ENCODE measurements at regions not wholly inside any gene's neighbourhood (a gene's known extent, or its start where the extent isn't known, plus 50 kb on each side); places are given as distances from the start of the nearest gene placed in this dataset.

- ATAC-seq (no peak), DNase-seq (no peak)
- Histone ChIP-seq H3K27ac (no peak overlapping the region), H3K4me1 (no peaks in the 10 kb centered on the region), H3K9me3 (no peaks in the 10 kb centered on the region), H3K4me3 (no peak overlapping the region), H3K27me3 (no peaks in the 10 kb centered on the region), H3K36me3 (no peaks in the 10 kb centered on the region)
- intact Hi-C loops (cut with DNase I): no loop called here
- 36% methylated on average over 2 of the region's 2 CpGs for WGBS (ENCODE audit: insufficient coverage, low coverage, low lambda C conversion rate, missing lambda C conversion rate)
- TF ChIP-seq CTCF (IDR thresholded peaks at IDR 0.05): no peak
- no peak for TF ChIP-seq POLR2A (IDR thresholded peaks at IDR 0.05)
Observed at GRCh38 chr3:90026406-90026805, 919.0 kb downstream of the EPHA3 start.

- ATAC-seq (no peak), DNase-seq (no peak)
- H3K9me3 ChIP-seq: no peaks in the 10 kb centered on the region
- no peaks in the 10 kb centered on the region for H3K27me3 ChIP-seq
- intact Hi-C loops (cut with DNase I): no loop called here
- no peak for TF ChIP-seq CTCF (IDR thresholded peaks at IDR 0.05)
- H3K4me1 ChIP-seq: no peaks in the 10 kb centered on the region
- H3K36me3 ChIP-seq: no peaks in the 10 kb centered on the region
- no peak overlapping the region for H3K27ac ChIP-seq
- H3K4me3 ChIP-seq: no peak overlapping the region
Observed at GRCh38 chr3:90031121-90031520, 923.7 kb downstream of the EPHA3 start.

GRCh38 chr3:90032980-90033641 lies 925.7 kb downstream of the EPHA3 start:
- H3K27ac ChIP-seq: no peak overlapping the region
- intact Hi-C loops (cut with DNase I): no loop called here
- TF ChIP-seq CTCF (IDR thresholded peaks at IDR 0.05): no peak
- no peak for TF ChIP-seq POLR2A (IDR thresholded peaks at IDR 0.05)
- H3K4me3 ChIP-seq: no peak overlapping the region
- ATAC-seq (no peak), DNase-seq (no peak)
- 42% methylated on average over 6 of the region's 6 CpGs for WGBS (ENCODE audit: insufficient coverage, low coverage, low lambda C conversion rate, missing lambda C conversion rate)
- H3K4me1 ChIP-seq: no peaks in the 10 kb centered on the region
- H3K9me3 ChIP-seq: no peaks in the 10 kb centered on the region
- no peaks in the 10 kb centered on the region for H3K36me3 ChIP-seq
- H3K27me3 ChIP-seq: no peaks in the 10 kb centered on the region

GRCh38 chr3:90034038-90034437 lies 926.6 kb downstream of the EPHA3 start:
- intact Hi-C loops (cut with DNase I): no loop called here
- H3K4me3 ChIP-seq: no peak overlapping the region
- DNase-seq (no peak), ATAC-seq (no peak)
- no peak overlapping the region for H3K27ac ChIP-seq
- no peaks in the 10 kb centered on the region for H3K27me3 ChIP-seq
- TF ChIP-seq POLR2A (IDR thresholded peaks at IDR 0.05) (no peak), CTCF (IDR thresholded peaks at IDR 0.05) (no peak)
- H3K4me1 ChIP-seq: no peaks in the 10 kb centered on the region
- no peaks in the 10 kb centered on the region for H3K9me3 ChIP-seq
- no peaks in the 10 kb centered on the region for H3K36me3 ChIP-seq
- WGBS (ENCODE audit: insufficient coverage, low coverage, low lambda C conversion rate, missing lambda C conversion rate): 74% methylated on average over 2 of the region's 2 CpGs

GRCh38 chr3:90035643-90036042 lies 928.2 kb downstream of the EPHA3 start:
- ATAC-seq: no peak
- TF ChIP-seq CTCF (IDR thresholded peaks at IDR 0.05): no peak
- no peak for TF ChIP-seq POLR2A (IDR thresholded peaks at IDR 0.05)
- Histone ChIP-seq H3K27me3 (no peaks in the 10 kb centered on the region), H3K27ac (no peak overlapping the region), H3K4me1 (no peaks in the 10 kb centered on the region), H3K9me3 (no peaks in the 10 kb centered on the region), H3K36me3 (no peaks in the 10 kb centered on the region), H3K4me3 (no peak overlapping the region)
- no peak for DNase-seq
- WGBS (ENCODE audit: insufficient coverage, low coverage, low lambda C conversion rate, missing lambda C conversion rate): 50% methylated on average over 1 of the region's 1 CpG
- intact Hi-C loops (cut with DNase I): no loop called here
